ENCODE measurements at regions not wholly inside any gene's neighbourhood (a gene's known extent, or its start where the extent isn't known, plus 50 kb on each side); places are given as distances from the start of the nearest gene placed in this dataset.

DNA sequence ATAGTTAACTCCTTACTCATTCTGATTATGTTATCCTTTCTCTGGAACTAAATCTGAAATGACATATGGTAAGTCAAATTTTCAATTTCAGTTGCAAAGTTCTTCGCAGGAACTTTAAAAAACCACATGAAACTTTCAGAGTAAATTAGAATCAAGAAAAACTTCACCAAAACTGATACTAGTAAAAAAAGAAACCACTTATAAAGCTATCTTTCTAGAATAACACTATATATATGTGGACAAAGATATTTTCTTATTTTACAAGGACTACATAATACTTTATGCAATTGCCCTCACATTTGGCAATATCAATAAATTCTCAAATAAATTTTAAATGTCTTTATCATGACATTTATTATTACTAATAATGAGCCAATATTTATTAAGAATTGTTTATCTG is 1847.1 kb upstream of the NUDT12 start:
- TF ChIP-seq, protein P1, sequence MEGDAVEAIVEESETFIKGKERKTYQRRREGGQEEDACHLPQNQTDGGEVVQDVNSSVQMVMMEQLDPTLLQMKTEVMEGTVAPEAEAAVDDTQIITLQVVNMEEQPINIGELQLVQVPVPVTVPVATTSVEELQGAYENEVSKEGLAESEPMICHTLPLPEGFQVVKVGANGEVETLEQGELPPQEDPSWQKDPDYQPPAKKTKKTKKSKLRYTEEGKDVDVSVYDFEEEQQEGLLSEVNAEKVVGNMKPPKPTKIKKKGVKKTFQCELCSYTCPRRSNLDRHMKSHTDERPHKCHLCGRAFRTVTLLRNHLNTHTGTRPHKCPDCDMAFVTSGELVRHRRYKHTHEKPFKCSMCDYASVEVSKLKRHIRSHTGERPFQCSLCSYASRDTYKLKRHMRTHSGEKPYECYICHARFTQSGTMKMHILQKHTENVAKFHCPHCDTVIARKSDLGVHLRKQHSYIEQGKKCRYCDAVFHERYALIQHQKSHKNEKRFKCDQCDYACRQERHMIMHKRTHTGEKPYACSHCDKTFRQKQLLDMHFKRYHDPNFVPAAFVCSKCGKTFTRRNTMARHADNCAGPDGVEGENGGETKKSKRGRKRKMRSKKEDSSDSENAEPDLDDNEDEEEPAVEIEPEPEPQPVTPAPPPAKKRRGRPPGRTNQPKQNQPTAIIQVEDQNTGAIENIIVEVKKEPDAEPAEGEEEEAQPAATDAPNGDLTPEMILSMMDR (optimal IDR thresholded peaks at IDR 0.05 in 1 of 3, IDR thresholded peaks at IDR 0.05 in 1 of 3, conservative IDR thresholded peaks at IDR 0.05 in 1 of 3; ENCODE audit: extremely low read depth in 1 of 3, insufficient read depth in 2 of 3, low read length in 3 of 3), result no peak
- no peak for TF ChIP-seq EZH2 (IDR thresholded peaks at IDR 0.05; ENCODE audit: low read length)
- H3K9me1 ChIP-seq (ENCODE audit: control insufficient read depth, extremely low read depth, insufficient read depth, low read length), result no peaks in the 10 kb centered on the region
- H3K4me1 ChIP-seq (ENCODE audit: control insufficient read depth, extremely low read depth, insufficient read depth, low read length), result no peaks in the 10 kb centered on the region
- dilution Hi-C loops (cut with MboI; ENCODE audit: extremely low pct_ligation_motif_present, low sequenced_read_pairs), result no loop called here
- no peaks in the 10 kb centered on the region for H3K79me2 ChIP-seq (ENCODE audit: control insufficient read depth, insufficient read depth, low read length)
- no peak overlapping the region for H3K4me2 ChIP-seq (ENCODE audit: control insufficient read depth, extremely low read depth, insufficient read depth, low read depth, low read length)
- no peak overlapping the region for H2AFZ ChIP-seq (ENCODE audit: control insufficient read depth, low read length)
- FAIRE-seq (no peak), DNase-seq (ENCODE audit: low read depth, low spot score) (no peak)
- no peaks in the 10 kb centered on the region for H3K9me3 ChIP-seq (ENCODE audit: control insufficient read depth, low read depth, low read length)
- no peaks in the 10 kb centered on the region for H3K36me3 ChIP-seq (ENCODE audit: control insufficient read depth in 2 of 2, extremely low read depth in 1 of 2, insufficient read depth in 2 of 2, low read length in 2 of 2)
- H4K20me1 ChIP-seq (ENCODE audit: control insufficient read depth, extremely low read depth, insufficient read depth, low read length), result no peaks in the 10 kb centered on the region
- no peak overlapping the region for H3K27ac ChIP-seq (ENCODE audit: control insufficient read depth, insufficient read depth, low read length)
- no peaks in the 10 kb centered on the region for H3K27me3 ChIP-seq (ENCODE audit: control insufficient read depth, extremely low read depth, insufficient read depth, low read length)
- no peak overlapping the region for H3K4me3 ChIP-seq (ENCODE audit: control insufficient read depth in 2 of 3, extremely low read depth in 1 of 3, insufficient read depth in 2 of 3, low read depth in 1 of 3, low read length in 3 of 3)
- no peak overlapping the region for H3K9ac ChIP-seq (ENCODE audit: control insufficient read depth, extremely low read depth, insufficient read depth, low read length)

DNA sequence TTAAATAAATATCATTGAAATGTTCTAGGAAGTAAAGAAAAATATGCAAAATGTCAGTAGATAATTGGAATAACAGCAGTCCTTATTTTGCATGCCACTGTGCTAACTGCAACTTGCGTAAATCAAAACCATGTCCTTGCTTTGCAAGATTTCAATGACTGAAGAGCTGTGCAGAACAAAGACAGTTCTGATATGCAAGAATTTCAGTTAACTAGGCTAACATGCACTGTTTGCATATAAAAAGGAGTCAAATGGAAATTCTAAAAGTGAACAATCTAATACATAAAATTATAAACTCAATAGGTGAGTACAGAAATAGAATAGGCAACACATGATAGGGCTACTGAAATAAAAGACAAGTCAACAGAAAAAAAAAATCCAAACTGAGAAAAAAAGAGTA is 1844.6 kb upstream of the NUDT12 start:
- no peaks in the 10 kb centered on the region for H4K20me1 ChIP-seq (ENCODE audit: control insufficient read depth, extremely low read depth, insufficient read depth, low read length)
- no peak overlapping the region for H3K27ac ChIP-seq (ENCODE audit: control insufficient read depth, insufficient read depth, low read length)
- H3K9me1 ChIP-seq (ENCODE audit: control insufficient read depth, extremely low read depth, insufficient read depth, low read length), result no peaks in the 10 kb centered on the region
- no peak overlapping the region for H3K4me2 ChIP-seq (ENCODE audit: control insufficient read depth, extremely low read depth, insufficient read depth, low read depth, low read length)
- dilution Hi-C loops (cut with MboI; ENCODE audit: extremely low pct_ligation_motif_present, low sequenced_read_pairs), result no loop called here
- no peak for FAIRE-seq
- no peaks in the 10 kb centered on the region for H3K27me3 ChIP-seq (ENCODE audit: control insufficient read depth, extremely low read depth, insufficient read depth, low read length)
- no peaks in the 10 kb centered on the region for H3K9me3 ChIP-seq (ENCODE audit: control insufficient read depth, low read depth, low read length)
- no peak overlapping the region for H3K4me3 ChIP-seq (ENCODE audit: control insufficient read depth in 2 of 3, extremely low read depth in 1 of 3, insufficient read depth in 2 of 3, low read depth in 1 of 3, low read length in 3 of 3)
- TF ChIP-seq, protein P1 (optimal IDR thresholded peaks at IDR 0.05 in 1 of 3, IDR thresholded peaks at IDR 0.05 in 1 of 3, conservative IDR thresholded peaks at IDR 0.05 in 1 of 3; ENCODE audit: extremely low read depth in 1 of 3, insufficient read depth in 2 of 3, low read length in 3 of 3), result no peak
- TF ChIP-seq EZH2 (IDR thresholded peaks at IDR 0.05; ENCODE audit: low read length), result no peak
- no peak for DNase-seq (ENCODE audit: low read depth, low spot score)
- H3K9ac ChIP-seq (ENCODE audit: control insufficient read depth, extremely low read depth, insufficient read depth, low read length), result no peak overlapping the region
- H3K4me1 ChIP-seq (ENCODE audit: control insufficient read depth, extremely low read depth, insufficient read depth, low read length), result no peaks in the 10 kb centered on the region
- no peaks in the 10 kb centered on the region for H3K79me2 ChIP-seq (ENCODE audit: control insufficient read depth, insufficient read depth, low read length)
- H2AFZ ChIP-seq (ENCODE audit: control insufficient read depth, low read length), result no peak overlapping the region
- no peaks in the 10 kb centered on the region for H3K36me3 ChIP-seq (ENCODE audit: control insufficient read depth in 2 of 2, extremely low read depth in 1 of 2, insufficient read depth in 2 of 2, low read length in 2 of 2)
